ENCODE measurements at regions not wholly inside any gene's neighbourhood (a gene's known extent, or its start where the extent isn't known, plus 50 kb on each side); places are given as distances from the start of the nearest gene placed in this dataset.

GRCh38 chr3:16114930-16115329, 59.5 kb upstream of the GALNT15 start:
- DNase-seq: no peak

GRCh38 chr3:16118396-16118795, 56.1 kb upstream of the GALNT15 start:
- DNase-seq: no peak

- no peak for DNase-seq
Observed at GRCh38 chr3:16119887-16120286, 54.6 kb upstream of the GALNT15 start.

GRCh38 chr3:16121391-16121790, 53.1 kb upstream of the GALNT15 start:
- DNase-seq: no peak

- DNase-seq: no peak
Observed at GRCh38 chr3:16122155-16122554, 52.3 kb upstream of the GALNT15 start.

GRCh38 chr3:16122661-16123060, 51.8 kb upstream of the GALNT15 start:
- no peak for DNase-seq

- no peak for DNase-seq
Observed at GRCh38 chr3:16124636-16125035, 49.8 kb upstream of the GALNT15 start.
